Calu3 (cell line): ENCODE measurements at regions not wholly inside any gene's neighbourhood (a gene's known extent, or its start where the extent isn't known, plus 50 kb on each side); places are given as distances from the start of the nearest gene placed in this dataset.

Source experiments
- BruUV-seq: library from RNA; stranded (reverse); fragments of 400-500 nt; replicated peaks from 2 replicates; lab custom pipeline; 2021; lab: Mats Ljungman, UMichigan
- CTCF ChIA-PET: fragments of 300-600 bp; sonication (Branson Sonifier 250); formaldehyde crosslinking; loops from one replicate; lab custom pipeline; 2022; ENCODE audit warnings: antibody characterized with exemption; lab: Charles Lee
- DNase-seq: peaks from one replicate; pipeline ENCODE4 v3.0.0; 2022
- H3K27ac Mint-ChIP-seq: one replicate; pipeline ENCODE4 v1.8.0; 2022; ENCODE audit warnings: mixed read lengths; ENCODE audit not compliant: unreplicated experiment
- H3K27me3 Mint-ChIP-seq: one replicate; pipeline ENCODE4 v1.8.0; 2022; ENCODE audit warnings: mixed read lengths; ENCODE audit not compliant: unreplicated experiment
- H3K36me3 Mint-ChIP-seq: one replicate; pipeline ENCODE4 v1.8.0; 2022; ENCODE audit warnings: mild to moderate bottlenecking, moderate library complexity, mixed read lengths; ENCODE audit not compliant: insufficient read depth, unreplicated experiment
- H3K4me1 Mint-ChIP-seq: one replicate; pipeline ENCODE4 v1.8.0; 2022; ENCODE audit warnings: mild to moderate bottlenecking, low read depth, mixed read lengths; ENCODE audit not compliant: unreplicated experiment
- H3K4me3 Mint-ChIP-seq: one replicate; pipeline ENCODE4 v1.8.0; 2022; ENCODE audit warnings: mild to moderate bottlenecking, low read depth, moderate library complexity, mixed read lengths; ENCODE audit not compliant: unreplicated experiment
- H3K9me3 Mint-ChIP-seq: one replicate; pipeline ENCODE4 v1.8.0; 2022; ENCODE audit warnings: low read depth, mixed read lengths; ENCODE audit not compliant: unreplicated experiment
- intact Hi-C: fragments of 100-400 bp; cut with micrococcal nuclease; formaldehyde crosslinking; loops from one replicate; pipeline ENCODE4 v1.10.0; 2022; ENCODE audit not compliant: unreplicated experiment
- TF ChIP-seq, protein P1 (sequence below): fragments of 200-600 bp; IDR thresholded peaks from one replicate; pipeline ENCODE4 v1.8.0; 2022; ENCODE audit warnings: antibody characterized with exemption; ENCODE audit not compliant: unreplicated experiment

DNA sequence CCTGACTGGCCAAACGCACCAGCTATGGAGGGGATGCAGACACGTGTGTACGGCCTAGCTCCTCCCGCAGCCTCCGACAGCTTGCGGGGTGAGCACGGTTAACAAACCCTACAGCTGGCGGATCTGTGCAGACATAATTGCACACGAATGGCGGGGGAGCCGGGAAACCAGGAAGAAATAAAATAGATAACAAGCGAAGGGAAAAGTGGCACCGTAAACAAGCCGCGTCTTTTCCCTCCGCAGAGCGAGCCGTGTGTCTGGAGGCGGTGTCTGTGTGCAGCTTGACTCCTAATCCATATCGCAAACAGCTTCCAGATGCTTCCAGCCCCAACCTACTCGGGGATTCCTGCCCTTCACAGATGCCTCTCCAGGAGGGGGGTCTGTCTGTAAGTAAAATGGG, 853.1 kb upstream of the SALL3 start:
- H3K9me3 Mint-ChIP-seq = peaks cover 47% of the 10 kb centered on the region
- no peaks in the 10 kb centered on the region for H3K27me3 Mint-ChIP-seq
- no peak overlapping the region for H3K4me3 Mint-ChIP-seq
- H3K4me1 Mint-ChIP-seq = no peaks in the 10 kb centered on the region
- CTCF ChIA-PET = no interaction called here
- DNase-seq = no peak
- intact Hi-C loops = no loop called here
- BruUV-seq = no TSS peak
- H3K36me3 Mint-ChIP-seq = peaks cover 5% of the 10 kb centered on the region
- TF ChIP-seq, protein P1, sequence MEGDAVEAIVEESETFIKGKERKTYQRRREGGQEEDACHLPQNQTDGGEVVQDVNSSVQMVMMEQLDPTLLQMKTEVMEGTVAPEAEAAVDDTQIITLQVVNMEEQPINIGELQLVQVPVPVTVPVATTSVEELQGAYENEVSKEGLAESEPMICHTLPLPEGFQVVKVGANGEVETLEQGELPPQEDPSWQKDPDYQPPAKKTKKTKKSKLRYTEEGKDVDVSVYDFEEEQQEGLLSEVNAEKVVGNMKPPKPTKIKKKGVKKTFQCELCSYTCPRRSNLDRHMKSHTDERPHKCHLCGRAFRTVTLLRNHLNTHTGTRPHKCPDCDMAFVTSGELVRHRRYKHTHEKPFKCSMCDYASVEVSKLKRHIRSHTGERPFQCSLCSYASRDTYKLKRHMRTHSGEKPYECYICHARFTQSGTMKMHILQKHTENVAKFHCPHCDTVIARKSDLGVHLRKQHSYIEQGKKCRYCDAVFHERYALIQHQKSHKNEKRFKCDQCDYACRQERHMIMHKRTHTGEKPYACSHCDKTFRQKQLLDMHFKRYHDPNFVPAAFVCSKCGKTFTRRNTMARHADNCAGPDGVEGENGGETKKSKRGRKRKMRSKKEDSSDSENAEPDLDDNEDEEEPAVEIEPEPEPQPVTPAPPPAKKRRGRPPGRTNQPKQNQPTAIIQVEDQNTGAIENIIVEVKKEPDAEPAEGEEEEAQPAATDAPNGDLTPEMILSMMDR = no peak
- H3K27ac Mint-ChIP-seq = no peak overlapping the region

DNA sequence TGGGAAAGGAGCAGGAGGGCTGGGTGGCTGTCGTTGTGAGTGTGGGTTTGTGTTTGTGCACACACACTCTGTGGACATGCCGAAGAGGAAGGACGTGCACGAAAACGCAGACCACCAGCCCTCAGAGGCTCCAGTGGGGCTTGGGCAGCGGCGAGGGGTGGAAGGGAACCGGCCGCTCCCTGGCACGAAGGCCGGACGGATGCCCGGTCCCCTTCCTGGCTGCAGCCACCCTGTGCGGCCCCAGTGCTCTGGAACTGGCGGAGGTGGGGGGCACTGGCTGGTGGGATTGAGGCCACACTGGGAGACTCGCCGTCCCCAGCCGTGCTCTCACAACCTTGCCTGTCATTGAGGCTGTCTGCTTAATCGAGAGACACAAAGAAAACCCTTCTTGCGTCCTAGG, 852.6 kb upstream of the SALL3 start:
- peaks cover 5% of the 10 kb centered on the region for H3K36me3 Mint-ChIP-seq
- BruUV-seq = no TSS peak
- no peaks in the 10 kb centered on the region for H3K4me1 Mint-ChIP-seq
- no peak overlapping the region for H3K27ac Mint-ChIP-seq
- TF ChIP-seq, protein P1 = no peak
- H3K27me3 Mint-ChIP-seq = no peaks in the 10 kb centered on the region
- no peak for DNase-seq
- no peak overlapping the region for H3K4me3 Mint-ChIP-seq
- intact Hi-C loops = no loop called here
- peaks cover 47% of the 10 kb centered on the region for H3K9me3 Mint-ChIP-seq
- CTCF ChIA-PET = no interaction called here

DNA sequence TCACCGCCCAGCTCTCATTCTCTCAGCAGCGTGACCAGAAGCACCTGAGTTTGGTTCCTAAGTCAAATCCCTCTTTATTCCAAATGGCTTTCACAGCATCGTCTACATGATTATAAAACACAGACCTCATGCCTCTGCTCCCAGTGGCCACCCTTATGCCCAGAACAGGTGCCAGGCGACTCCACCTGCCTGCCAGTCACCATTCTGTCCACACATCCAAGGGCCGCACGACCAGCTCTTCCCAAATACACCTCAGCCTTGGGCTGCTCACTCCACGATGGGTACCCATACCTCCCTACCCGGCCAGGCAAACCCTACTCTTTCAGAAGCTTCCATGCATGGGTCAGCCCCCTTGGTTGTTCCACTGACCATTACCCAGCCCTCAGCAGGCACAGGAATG, 851.6 kb upstream of the SALL3 start:
- H3K9me3 Mint-ChIP-seq = peaks cover 47% of the 10 kb centered on the region
- no TSS peak for BruUV-seq
- no peak for DNase-seq
- intact Hi-C loops = no loop called here
- TF ChIP-seq, protein P1 = no peak
- H3K4me3 Mint-ChIP-seq = no peak overlapping the region
- H3K27me3 Mint-ChIP-seq = no peaks in the 10 kb centered on the region
- no peaks in the 10 kb centered on the region for H3K4me1 Mint-ChIP-seq
- CTCF ChIA-PET = no interaction called here
- H3K36me3 Mint-ChIP-seq = peaks cover 5% of the 10 kb centered on the region
- H3K27ac Mint-ChIP-seq = no peak overlapping the region

DNA sequence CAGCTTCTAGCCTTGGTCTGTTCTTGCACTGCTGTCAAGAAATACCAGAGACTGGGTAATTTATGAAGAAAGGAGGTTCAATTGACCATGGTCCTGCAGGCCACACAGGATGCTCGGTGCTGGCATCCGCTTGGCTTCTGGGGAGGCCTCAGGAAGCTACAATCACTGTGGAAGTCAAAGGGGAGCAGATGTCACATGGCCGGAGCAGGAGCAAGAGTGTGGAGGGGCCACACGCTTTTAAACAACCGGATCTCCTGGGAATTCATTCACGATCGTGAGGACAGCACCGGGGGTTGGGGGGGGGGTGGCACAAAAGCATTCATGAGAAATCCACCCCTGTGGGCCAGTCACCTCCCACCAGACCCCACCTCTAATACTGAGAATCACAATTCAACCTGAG, 850.4 kb upstream of the SALL3 start:
- CTCF ChIA-PET = no interaction called here
- no peak overlapping the region for H3K4me3 Mint-ChIP-seq
- BruUV-seq = no TSS peak
- no peak overlapping the region for H3K27ac Mint-ChIP-seq
- H3K9me3 Mint-ChIP-seq = peaks cover 41% of the 10 kb centered on the region
- no peak for DNase-seq
- TF ChIP-seq, protein P1 = no peak
- H3K27me3 Mint-ChIP-seq = no peaks in the 10 kb centered on the region
- peaks cover 5% of the 10 kb centered on the region for H3K36me3 Mint-ChIP-seq
- intact Hi-C loops = no loop called here
- H3K4me1 Mint-ChIP-seq = no peaks in the 10 kb centered on the region
